Posterior vena cava (tissue), 2 donors: ENCODE measurements at regions not wholly inside any gene's neighbourhood (a gene's known extent, or its start where the extent isn't known, plus 50 kb on each side); places are given as distances from the start of the nearest gene placed in this dataset.
A peak's percentile ranks its signal among the peaks of the same experiment; 100 is the strongest.

ENCODE experiments used
- DNase-seq: peaks from one replicate; pipeline ENCODE4 v3.0.0-alpha.2; 2020; ENCODE audit warnings: low spot score
- intact Hi-C, 2 donors: fragments of 100-400 bp; cut with DNase I; formaldehyde crosslinking; loops; one replicate each; pipeline versions ENCODE4 v1.14.1 to v1.14.2; 2022 to 2023
- donor health status: DM: yes; HTN: yes; CAD: no.
- donor health status: DM: yes; HTN: yes; CAD: no.

DNA sequence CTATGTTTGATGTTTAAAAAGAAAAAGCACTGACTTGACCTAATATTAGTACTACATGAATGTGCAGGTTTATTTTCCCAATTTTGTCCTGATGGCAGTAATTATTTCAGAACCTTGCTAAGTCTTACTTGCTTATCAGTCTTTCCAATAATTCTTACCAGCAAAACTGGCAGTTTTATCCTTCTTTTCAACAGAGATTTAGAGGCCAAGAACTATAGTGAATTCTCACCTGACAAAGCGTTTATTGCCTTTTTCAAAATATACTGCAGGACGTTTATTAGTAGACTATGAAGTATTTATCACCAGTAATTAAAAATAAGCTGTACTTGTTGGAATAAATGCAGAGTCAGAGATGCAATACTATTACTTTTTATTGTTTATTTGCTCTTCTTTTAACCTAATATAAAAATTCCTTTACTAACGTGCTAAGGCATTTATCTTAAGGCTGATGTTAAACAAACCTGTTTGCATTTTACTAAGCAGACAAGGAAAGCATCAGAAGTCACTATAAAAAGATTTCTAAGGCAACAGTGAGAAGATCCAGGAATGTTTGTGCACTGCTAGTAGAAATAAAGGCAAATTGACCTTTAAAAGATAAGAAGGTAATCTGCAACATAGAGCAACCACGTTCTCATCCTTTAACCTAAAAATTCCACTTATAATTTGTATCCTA, 80.3 kb upstream of the NOCT start:
- intact Hi-C loops = no loop called here
- DNase-seq = no peak

DNA sequence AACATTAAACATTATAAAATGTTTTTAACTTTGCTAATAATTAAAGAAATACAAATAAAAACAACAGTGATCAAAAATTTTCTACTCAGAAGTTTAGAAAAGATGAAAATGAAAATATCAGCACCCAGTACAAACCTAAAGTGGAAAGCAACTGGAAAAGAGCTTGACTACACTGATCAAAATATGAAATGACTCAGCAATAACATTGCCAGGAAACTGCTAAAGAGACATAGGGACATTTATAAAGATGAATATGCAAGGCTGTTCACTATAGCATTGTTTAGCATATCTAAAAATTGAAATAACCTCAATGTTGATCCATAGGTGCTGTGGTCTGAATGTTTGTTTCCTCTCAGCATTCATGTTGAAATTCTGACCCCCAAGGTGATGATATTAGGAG, 88.5 kb upstream of the NOCT start:
- DNase-seq = no peak
- intact Hi-C loops = no loop called here

DNA sequence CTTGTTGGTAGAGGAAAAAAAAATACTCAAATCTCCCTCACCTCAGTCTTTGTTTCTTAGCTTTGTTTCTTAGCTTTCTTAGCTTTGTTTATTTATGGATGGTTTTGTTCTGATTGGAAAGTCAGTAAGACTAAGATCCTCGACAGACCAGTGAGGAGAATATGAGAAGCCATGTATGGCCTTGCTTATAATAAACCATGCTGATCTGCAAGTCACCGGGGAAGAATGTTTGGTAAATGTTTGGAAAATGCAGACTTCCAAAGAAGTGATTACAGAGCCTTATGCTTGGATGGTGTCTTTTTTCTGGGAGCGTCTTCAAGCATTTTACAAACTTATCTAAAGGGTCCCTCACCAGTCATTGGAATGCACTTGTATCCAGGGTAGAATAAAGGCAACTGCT, 90.1 kb upstream of the NOCT start:
- intact Hi-C loops = no loop called here
- no peak for DNase-seq

DNA sequence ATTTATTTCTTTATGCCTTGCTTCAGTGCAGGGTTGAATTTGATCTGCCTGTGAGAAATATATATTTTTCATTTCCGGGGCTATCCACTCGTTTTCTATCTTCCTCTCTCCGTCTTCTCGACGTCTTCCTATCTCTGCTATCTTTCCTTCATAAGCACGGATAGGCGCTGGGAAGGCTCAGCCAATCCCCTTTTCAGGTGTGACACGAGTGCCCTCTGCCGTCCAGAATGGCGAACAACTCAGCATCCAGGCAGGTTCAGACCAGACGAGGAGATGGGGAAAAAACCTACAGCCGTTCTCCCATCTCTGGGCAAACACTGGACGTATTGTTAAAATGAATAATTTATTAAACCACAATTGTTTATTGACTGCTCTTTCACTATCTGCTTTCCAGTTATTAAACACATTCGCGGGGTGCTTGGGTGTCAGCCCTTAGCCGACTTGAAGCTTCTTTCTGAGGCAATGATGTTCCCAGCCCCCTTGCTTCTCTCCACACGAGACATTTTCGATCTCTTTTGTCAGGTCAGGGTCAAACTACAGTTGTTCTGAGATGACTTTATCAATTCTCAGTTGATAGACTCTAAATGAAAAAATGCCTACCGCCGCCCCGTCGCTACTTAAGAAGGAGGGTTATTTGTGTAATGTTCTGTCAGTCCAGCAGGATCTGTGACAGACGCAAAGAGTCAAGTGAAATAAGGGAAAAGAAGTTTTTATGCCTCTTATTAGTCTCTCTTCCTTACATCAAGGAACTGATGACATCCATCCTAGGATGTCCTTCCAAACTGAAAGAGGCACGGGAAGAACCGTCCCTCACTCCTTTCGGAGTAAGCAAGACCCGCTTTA, 96.3 kb upstream of the NOCT start:
- DNase-seq = peak; percentile 89
- intact Hi-C loops = no loop called here

DNA sequence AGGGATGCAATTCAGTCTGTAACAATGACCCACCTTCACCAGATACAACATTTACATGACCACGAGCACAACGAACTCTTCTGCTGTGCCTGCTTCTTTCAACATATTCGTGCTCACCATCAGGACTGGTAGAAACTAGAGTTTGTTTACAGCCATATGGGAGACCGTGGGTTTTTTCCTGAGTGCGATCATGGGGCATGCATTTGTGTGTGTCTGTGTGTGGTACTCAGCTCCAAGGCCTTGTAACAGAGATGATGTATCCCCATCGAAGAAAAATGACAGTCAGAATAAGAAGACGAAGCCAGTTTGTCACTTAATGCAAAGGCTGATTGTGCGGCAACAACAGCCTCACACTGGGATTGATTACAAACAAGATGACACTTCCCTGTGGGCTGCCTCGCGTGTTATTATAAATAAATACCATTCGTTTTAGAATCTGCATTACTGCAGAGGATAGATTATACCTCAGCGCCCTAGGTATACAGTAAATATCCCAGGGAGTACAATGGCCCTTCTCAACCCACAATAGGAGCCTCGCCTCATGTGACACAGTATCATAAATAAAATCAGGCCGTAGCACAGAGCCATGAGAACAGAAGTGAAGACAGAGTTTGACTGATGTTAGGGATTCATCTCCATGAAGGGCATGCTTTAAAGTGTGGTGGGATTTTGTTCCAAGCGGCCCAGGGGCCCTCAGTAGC, 97.3 kb upstream of the NOCT start:
- intact Hi-C loops = no loop called here
- no peak for DNase-seq

DNA sequence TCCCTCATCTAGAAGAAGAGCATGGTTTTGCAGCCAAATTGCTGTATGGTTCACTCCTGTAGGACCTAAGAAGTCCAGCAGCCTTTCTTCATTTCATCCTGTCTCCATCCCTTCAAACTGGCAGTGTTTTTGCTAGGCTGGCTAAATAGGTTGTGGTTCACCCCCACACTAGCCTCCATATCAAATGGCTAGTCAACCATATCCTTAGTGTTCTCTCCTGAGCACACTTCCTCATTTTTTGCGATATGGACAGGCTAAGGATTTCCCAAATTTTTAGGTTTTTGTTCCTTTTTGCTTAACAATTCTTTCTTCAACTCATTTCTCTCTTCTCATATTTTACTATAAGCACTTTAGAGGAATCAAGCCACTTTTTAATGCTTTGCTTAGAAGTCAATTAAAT, 98.8 kb upstream of the NOCT start:
- no peak for DNase-seq
- intact Hi-C loops = no loop called here

DNA sequence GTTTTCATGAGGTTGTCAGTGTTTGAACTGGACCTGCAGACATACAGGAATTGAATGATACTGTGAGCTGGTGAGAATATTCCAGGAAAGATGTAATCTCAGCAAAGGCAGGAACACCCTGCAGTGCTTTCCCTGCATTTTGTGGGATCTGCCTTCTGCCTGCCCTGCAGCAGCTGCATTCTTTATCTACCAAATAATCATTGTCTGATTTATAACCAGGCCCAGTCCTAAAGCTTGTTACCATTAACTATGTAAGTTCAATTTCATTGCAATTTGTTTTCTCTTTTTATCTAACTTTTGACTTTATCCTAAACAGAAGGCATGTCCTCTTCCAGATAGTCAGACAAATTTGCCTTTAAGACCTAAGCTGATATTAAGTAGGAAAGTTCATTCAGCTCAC, 99.8 kb upstream of the NOCT start:
- intact Hi-C loops = no loop called here
- no peak for DNase-seq

DNA sequence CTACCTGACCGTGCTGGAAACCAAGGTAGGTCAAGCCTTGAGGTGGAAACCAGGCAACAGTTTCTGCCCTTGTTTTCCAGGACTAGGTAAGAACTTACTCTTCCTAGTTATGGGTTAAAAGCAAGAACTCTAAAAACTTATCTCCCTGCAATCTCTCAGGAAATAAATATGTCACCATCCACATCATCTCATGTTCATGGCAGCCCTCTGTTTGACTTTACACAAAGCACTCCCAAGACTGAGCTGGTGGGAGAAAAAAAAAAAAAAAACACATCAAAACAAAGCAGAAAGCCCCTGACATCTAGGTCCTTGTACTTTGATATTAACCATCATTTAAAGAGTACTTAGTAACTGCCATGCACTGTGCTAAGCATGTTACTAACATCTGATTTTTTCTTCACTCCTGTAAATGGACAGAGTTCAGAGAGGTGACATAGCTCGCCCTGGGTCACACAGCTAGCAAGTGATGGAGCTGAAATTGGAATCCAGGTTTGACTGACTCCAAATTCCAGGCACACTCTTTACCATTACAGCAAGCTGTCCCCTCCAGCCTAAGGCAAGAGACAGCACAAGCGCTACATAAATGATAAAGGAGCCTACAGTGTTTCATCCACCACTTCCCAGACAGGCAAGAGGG, 102.8 kb upstream of the NOCT start:
- intact Hi-C loops = no loop called here

DNA sequence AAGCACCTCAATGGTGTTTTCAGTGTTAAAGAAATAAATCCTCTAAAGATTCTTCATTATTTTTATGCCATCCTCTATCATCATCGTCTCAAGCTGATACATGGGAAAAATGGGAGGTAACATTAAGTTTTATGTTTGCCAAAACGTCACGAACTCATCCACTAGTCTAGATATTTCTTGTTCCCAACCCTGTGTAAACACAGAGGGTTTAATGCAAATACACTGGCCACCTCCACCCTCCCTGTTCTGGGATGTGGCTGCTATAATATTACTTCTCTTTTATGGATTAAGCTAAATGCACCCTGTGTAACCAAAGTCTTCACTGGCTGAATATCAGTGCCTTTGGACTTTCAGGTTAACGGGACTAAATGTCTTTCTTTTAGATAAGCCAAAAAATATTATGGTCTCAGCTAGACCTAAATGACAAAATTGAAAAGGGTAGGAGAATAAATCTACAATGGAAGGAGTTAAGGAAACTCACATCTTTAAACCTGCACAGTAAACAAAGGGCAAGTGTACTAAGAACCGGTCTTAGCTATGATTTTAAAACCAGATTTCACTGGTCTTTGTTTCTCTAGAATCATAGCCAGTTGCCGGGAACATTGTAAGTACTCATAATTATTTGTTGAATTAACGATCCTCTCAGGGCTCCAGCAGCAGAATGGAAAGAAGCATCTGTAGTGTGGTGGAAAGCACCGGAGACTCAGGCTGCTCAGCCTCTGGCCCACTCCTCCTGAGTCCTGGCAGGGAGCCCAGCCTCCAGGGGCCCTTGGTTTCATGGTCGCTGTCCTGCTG, 103.5 kb upstream of the NOCT start:
- no peak for DNase-seq
- intact Hi-C loops = no loop called here

More for the DNA sequence above, 102.8 kb upstream of the NOCT start:
- DNase-seq = no peak

DNA sequence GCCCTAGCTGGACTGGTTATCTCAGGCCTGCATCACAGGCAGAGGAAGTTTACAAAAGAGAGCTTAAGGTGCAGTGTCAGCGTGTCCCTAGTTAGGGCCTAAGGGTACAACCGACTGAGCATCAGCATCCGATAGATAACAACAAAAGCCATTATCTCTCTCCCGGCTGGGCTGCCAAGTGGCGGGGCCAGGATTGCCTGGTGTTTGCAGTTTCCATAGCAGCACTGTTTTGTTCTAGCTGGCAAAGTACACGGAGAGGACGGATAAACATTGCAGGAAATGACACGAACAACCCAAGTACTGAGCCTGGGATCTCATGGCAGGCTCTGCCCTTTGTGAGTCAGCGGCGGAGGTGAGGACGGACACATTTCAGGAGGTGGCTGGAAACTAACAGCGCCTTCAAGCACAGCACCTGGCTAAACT, 104.7 kb upstream of the NOCT start:
- intact Hi-C loops = no loop called here
- DNase-seq = peak; percentile 93

DNA sequence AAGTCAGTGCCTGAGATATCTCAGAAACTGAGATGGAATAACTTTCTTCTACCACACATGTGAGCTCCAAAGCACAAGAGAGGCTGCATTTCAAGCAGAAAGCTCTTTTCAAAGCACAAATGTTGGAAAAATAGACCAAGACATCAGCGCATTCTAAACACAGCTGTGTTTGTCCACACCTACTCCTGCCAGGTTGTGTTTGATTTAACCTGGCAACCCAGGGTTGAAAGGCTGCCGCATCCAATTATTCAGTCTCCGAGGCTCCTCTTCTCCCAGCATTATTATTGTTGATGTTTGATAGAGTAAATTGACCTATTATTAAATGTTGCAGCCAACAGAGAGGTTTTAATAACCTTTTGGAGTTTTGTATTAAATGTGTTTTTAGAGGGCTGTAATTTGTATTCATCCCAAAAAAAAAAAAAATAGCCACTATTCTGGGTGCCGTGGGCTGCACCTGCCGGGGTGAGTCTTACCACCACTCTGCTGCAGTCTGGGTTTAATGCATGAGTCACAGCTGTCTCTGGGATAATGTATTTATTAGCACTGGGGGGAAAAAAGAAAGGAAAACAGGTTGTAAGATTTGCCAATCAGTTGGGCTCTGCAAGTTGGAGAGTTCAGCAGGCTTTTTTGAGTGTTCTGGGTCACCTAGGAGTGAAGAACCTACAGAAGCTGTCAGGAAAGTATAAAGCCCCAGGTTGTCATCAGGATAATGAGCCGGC, 105.2 kb upstream of the NOCT start:
- DNase-seq = no peak
- intact Hi-C loops = no loop called here

DNA sequence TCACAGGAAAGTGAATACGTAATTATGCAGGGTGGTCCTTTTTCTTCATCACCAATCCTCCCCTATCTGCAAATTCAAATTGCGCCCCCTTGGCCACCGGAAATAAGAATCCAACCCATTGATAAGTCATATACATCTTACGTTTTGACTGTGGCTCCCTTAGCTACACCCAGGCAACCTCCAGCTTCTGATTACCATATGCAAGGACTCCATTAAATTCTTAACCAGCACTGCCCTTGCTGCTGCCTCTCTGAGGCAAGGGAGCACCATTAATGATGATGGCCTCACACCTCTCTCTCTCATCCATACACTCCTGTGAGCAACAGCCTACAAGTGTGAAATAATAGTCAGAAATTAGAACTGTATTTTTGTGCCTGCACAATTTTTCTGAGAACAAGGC, 106.0 kb upstream of the NOCT start:
- intact Hi-C loops = no loop called here
- DNase-seq = no peak

DNA sequence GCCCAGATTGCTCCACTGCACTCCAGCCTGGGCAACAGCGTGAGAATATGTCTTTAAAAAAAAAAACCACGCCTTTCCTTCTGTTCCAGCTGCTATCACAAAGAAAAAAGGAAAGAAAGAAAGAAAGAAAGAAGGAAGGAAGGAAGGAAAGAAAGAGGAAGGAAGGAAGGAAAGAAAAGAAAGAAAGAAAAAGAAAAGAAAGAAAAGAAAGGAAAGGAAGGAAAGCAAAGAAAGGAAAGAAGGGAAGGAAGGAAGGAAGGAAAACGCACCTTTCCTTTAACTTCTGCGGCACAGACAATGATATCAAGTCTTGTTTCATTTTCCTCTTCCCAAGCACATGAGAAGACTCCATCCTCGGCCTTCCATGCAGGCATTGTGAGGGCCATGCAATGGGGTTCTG, 107.4 kb upstream of the NOCT start:
- no peak for DNase-seq
- intact Hi-C loops = no loop called here

DNA sequence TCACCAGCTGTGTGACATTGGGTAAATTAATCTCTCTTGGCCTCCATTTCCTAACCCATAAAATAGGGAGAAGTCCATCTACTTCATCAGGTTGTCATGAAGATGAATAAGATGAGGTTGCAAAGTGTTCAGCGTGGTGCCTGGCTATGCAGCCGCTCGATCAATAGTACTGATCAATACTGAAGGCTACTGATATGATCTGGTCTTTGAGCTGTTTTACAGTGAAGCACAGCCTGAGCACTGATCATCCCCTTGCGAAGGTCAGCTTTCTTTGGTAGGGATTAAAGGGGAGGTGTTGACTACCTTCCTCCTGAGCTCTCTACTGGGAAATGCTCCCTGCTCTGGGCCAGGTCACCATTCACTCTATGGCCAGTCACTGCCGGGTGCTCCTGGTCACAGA, 108.4 kb upstream of the NOCT start:
- intact Hi-C loops = no loop called here
- no peak for DNase-seq

DNA sequence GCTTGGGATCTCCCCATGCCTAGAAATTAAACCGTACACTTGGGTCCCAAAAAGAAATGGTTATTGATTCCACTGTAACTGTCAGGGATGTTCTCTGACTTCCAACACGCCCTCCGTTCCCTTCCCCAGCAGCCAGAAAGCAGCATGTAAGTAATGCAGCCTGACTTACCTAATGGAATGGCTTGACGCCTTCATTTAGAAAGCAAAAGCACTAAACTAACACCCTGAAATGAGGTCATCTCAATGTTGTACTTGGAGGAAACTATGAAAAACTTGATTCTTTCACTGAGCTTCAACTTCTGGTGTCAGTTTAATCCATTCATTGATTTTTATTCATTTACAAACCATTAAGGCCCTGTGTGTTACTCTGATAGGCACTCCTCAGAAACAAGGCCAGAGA, 110.8 kb upstream of the NOCT start:
- intact Hi-C loops = no loop called here
- DNase-seq = no peak

DNA sequence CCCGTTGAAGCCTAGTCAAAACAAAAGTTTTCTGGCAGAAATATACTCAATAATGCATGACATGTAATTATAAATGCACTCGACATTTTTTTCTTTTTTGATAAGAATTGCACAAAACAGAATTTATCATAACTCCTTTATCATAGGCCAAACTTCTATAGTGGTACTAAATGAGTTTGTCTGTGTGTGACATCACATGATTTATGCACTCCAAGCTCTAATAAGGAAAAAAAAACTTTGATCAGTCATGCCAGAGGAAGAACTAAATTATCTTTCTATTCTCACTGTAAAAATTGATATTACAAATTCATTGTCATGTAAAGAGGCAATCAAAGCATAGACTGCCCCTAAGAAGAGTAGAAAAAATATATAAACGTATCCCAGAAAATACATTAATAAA, 112.4 kb upstream of the NOCT start:
- intact Hi-C loops = no loop called here
- DNase-seq = no peak

DNA sequence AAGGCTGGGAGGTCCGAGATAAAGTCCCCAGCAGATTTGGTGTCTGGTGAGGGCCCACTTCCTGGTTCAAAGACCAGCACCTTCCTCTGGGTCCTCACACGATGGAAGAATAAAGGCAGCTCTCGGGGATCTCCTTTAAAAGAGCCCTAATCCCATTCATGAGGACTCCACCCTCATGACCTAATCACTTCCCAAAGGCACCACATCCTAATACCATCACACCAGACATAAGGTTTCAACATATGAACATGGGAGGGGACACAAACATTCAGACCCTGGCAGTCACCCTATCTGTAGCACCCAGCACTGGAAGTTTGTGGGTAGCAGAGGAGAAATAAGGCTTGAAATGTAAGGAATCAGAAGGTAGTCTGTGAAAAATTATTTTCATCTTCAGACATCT, 112.9 kb upstream of the NOCT start:
- DNase-seq = no peak

DNA sequence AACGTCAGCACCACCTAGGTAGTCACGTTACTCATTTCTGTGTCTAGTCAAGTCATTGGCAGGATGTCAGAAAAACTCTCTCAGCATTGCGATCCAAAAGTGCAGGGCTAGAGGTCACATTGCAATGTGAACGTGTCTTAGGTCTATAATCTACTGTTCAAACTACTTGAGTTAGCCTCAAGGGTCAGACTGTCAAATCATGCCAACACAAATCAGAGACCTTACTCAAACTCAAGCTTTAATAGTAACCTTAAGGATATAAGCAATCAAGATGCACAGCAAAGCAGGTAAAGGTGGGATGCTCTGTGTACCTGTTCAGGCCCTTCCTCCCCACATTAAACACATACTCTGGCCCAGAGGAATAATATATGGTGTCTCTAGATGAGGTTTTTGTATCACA, 114.4 kb upstream of the NOCT start:
- no peak for DNase-seq
- intact Hi-C loops = no loop called here

More for the DNA sequence above, 112.9 kb upstream of the NOCT start:
- intact Hi-C loops = no loop called here

DNA sequence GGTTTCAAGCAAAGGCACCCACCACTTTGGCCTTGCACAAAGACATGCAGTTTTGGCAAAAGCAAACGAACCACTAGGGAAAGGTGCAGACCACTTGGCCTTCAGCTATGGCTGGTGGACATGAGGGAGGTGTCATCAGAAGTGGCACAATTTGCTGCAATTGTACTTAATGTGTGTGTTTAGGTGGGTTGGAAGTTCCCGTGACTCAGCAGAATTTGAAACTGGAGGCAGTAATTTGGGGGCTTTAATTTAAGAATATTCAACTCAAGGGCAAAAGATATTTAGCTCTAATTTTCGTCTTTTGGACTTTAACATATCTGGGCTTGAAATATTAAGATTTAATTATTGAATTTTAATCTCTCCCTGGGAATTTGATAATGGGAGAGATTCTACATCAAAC, 115.6 kb upstream of the NOCT start:
- intact Hi-C loops = no loop called here
- DNase-seq = no peak
